ENCODE measurements at regions not wholly inside any gene's neighbourhood (a gene's known extent, or its start where the extent isn't known, plus 50 kb on each side); places are given as distances from the start of the nearest gene placed in this dataset.

GRCh38 chr1:110728388-110729001, 53.8 kb upstream of the KCNA3 start:
- no CpG with 5 or more reads among the region's 4 CpGs for WGBS (ENCODE audit: extremely low coverage, insufficient read length, low lambda C conversion rate)

More at GRCh38 chr1:110728388-110729001, 53.8 kb upstream of the KCNA3 start:
- Histone ChIP-seq H3K27ac (ENCODE audit: insufficient read length, low read depth, low read length) (no peak overlapping the region), H3T11ph (ENCODE audit: low read length) (no peak overlapping the region), H2BK15ac (ENCODE audit: low read depth, low read length) (no peak overlapping the region), H4K5ac (ENCODE audit: insufficient read length, low read depth, low read length) (no peak overlapping the region), H3K4me1 (ENCODE audit: insufficient read depth, low read length) (no peaks in the 10 kb centered on the region; the same call in 1 of the 2 replicates), H2AFZ (ENCODE audit: low read length) (no peak overlapping the region), H3K4me2 (ENCODE audit: insufficient read depth, insufficient read length, low read length) (no peak overlapping the region), H3K79me2 (ENCODE audit: insufficient read depth, low read length) (no peaks in the 10 kb centered on the region), H4K91ac (ENCODE audit: insufficient read length, low read depth, low read length) (no peak overlapping the region), H3K9me3 (ENCODE audit: control insufficient read depth, low read depth, low read length) (no peaks in the 10 kb centered on the region), H4K8ac (replicated peaks; ENCODE audit: insufficient read length, low read depth, low read length) (no peak overlapping the region), H3K56ac (ENCODE audit: insufficient read length, low read depth, low read length) (no peak overlapping the region), H2BK12ac (ENCODE audit: insufficient read length, low read depth, low read length) (no peak overlapping the region), H3K23me2 (ENCODE audit: insufficient read length, low read depth, low read length, poor library complexity, severe bottlenecking) (no peaks in the 10 kb centered on the region), H4K20me1 (ENCODE audit: control insufficient read depth, insufficient read depth, insufficient read length) (no peaks in the 10 kb centered on the region), H3K27me3 (ENCODE audit: insufficient read depth, low read length) (no peaks in the 10 kb centered on the region), H2AK5ac (ENCODE audit: insufficient read length, low read length) (no peak overlapping the region), H2BK5ac (ENCODE audit: insufficient read length, low read length) (no peak overlapping the region), H3K14ac (ENCODE audit: insufficient read depth, low read length) (no peak overlapping the region), H3K23ac (ENCODE audit: insufficient read length, low read depth, low read length) (no peak overlapping the region), H3K18ac (ENCODE audit: insufficient read length, low read depth, low read length) (no peak overlapping the region), H3K4ac (ENCODE audit: low read depth, low read length) (no peak overlapping the region), H2BK20ac (ENCODE audit: low read depth, low read length, poor library complexity, severe bottlenecking) (no peak overlapping the region), H3K79me1 (ENCODE audit: insufficient read depth, low read depth, low read length, poor library complexity, severe bottlenecking) (no peaks in the 10 kb centered on the region), H3K9ac (ENCODE audit: extremely low read depth, insufficient read length, low read length) (no peak overlapping the region), H2BK120ac (ENCODE audit: low read depth, low read length, poor library complexity, severe bottlenecking) (no peak overlapping the region)
- H3K4me1 Mint-ChIP-seq = peaks cover 10 to 12% of the 10 kb centered on the region in 2 experiments
- H3K27me3 Mint-ChIP-seq (ENCODE audit: low read depth) = peaks cover 3% of the 10 kb centered on the region; the same call in 1 of the 2 replicates
- DNase-seq = no peak
- H3K9me3 Mint-ChIP-seq = no peaks in the 10 kb centered on the region
- TF ChIP-seq CTCF (conservative IDR thresholded peaks at IDR 0.05) = no peak
- H3K27ac Mint-ChIP-seq = peak overlapping the region in 1 of 3 experiments; percentile 26; a peak in 1 of 7 replicates
- no peak overlapping the region for H3K4me3 Mint-ChIP-seq
- no peaks in the 10 kb centered on the region for H3K36me3 Mint-ChIP-seq (ENCODE audit: insufficient read depth in 1 of 3, low read depth in 3 of 3)
